ENCODE measurements at regions not wholly inside any gene's neighbourhood (a gene's known extent, or its start where the extent isn't known, plus 50 kb on each side); places are given as distances from the start of the nearest gene placed in this dataset.

DNA sequence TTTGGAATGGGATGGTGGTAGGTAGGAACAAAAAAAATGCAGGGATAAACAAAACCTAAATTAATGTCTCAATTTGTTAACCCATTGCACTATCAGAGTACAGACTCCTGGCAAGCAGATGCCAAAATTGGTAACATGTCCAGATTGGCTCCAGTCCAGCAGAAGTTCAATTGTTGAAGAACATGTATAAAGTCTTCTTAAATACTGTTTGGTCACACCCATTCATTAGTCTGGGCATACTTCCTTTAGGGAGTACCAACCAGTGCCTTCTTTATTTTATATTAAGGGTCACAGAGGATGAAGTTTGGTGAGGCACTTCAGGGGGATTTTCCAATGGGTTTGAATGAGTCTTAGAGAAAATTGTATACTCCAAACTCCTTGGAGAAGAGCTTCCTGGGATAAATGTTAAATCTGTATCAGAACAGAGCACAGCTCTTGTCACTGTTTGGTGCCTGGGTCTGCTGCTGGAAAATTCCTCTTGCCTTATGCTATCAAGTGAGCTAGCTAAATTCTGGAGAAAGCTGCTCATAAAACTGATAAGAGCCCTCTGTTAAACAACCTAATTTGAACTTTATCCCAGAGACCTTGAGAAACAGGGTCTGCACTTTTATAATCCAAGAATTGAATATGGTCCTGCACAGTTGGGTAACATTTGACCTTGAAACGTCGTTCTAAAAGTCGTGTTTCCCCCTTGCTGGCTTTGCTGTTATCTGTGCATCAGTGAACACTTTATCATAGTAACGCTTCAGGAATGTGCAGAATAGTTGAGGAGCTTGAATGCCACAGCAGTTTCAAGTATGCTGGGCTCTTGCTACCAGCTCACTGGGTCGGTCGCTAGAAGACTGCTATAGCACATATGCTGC is 334.1 kb upstream of the CITED2 start:
- TF ChIP-seq EZH2 (IDR thresholded peaks at IDR 0.05; ENCODE audit: insufficient read depth, poor library complexity, severe bottlenecking), result no peak
- no peak for TF ChIP-seq EZH2phosphoT487 (IDR thresholded peaks at IDR 0.05; ENCODE audit: insufficient read depth, low read depth)

All from GM23248 (cell line).